WTC11 (cell line): ENCODE measurements at regions not wholly inside any gene's neighbourhood (a gene's known extent, or its start where the extent isn't known, plus 50 kb on each side); places are given as distances from the start of the nearest gene placed in this dataset.

Experiments
- ATAC-seq: fragments of 200-7000 bp; cut with Tn5 transposase; 2 replicates; pipeline ENCODE4 v1.10.0; 2021; ENCODE audit warnings: mild to moderate bottlenecking, moderate library complexity
- CTCF ChIA-PET: fragments of 300-600 bp; sonication (Branson Sonifier 250); formaldehyde crosslinking; loops from one replicate; lab custom pipeline; 2021; ENCODE audit warnings: antibody characterized with exemption; lab: Charles Lee
- POLR2A ChIA-PET: fragments of 350-600 bp; sonication (Branson Sonifier 250); formaldehyde crosslinking; loops from one replicate; lab custom pipeline; 2021; ENCODE audit warnings: antibody characterized with exemption; lab: Charles Lee
- DNase-seq: peaks from one replicate; pipeline ENCODE4 v3.0.0; 2021; ENCODE audit warnings: low spot score
- H3K27ac Mint-ChIP-seq: 2 replicates; pipeline ENCODE4 v1.8.0; 2021; ENCODE audit warnings: mixed read lengths
- H3K27me3 Mint-ChIP-seq: 2 replicates; pipeline ENCODE4 v1.8.0; 2021; ENCODE audit warnings: low read depth, mild to moderate bottlenecking, moderate library complexity, mixed read lengths
- H3K36me3 Mint-ChIP-seq: 2 replicates; pipeline ENCODE4 v1.8.0; 2021; ENCODE audit warnings: mixed read lengths
- H3K4me1 Mint-ChIP-seq: 2 replicates; pipeline ENCODE4 v1.8.0; 2022; ENCODE audit warnings: mixed read lengths
- H3K4me3 Mint-ChIP-seq: 2 replicates; pipeline ENCODE4 v1.8.0; 2021; ENCODE audit warnings: mild to moderate bottlenecking, moderate library complexity, mixed read lengths
- H3K9me3 Mint-ChIP-seq: 2 replicates; pipeline ENCODE4 v1.8.0; 2021; ENCODE audit warnings: mixed read lengths
- ATF3 ChIP-seq: sonication (generic); formaldehyde crosslinking; conservative IDR thresholded peaks from 2 replicates; pipeline ENCODE4 v1.8.1; 2022; ENCODE audit warnings: mild to moderate bottlenecking, missing genetic modification reagents
- ATF6 ChIP-seq: sonication (generic); formaldehyde crosslinking; IDR thresholded peaks from 2 replicates; pipeline ENCODE4 v1.8.1; 2023; ENCODE audit warnings: mild to moderate bottlenecking, missing genetic modification reagents
- CDX4 ChIP-seq: fragments of 250-450 bp; sonication (Bioruptor Pico); IDR thresholded peaks from 2 replicates; pipeline ENCODE4 v1.9.0; 2021; ENCODE audit warnings: moderate library complexity, mild to moderate bottlenecking, inconsistent platforms, borderline replicate concordance
- GABPB1 ChIP-seq: sonication (generic); formaldehyde crosslinking; IDR thresholded peaks from 2 replicates; pipeline ENCODE4 v1.8.1; 2023; ENCODE audit warnings: mild to moderate bottlenecking, missing genetic modification reagents
- HMGXB4 ChIP-seq: sonication (generic); formaldehyde crosslinking; IDR thresholded peaks from 2 replicates; pipeline ENCODE4 v1.8.1; 2023; ENCODE audit warnings: mild to moderate bottlenecking, moderate library complexity, missing genetic modification reagents
- NFATC4 ChIP-seq: fragments of 250-450 bp; sonication (Bioruptor Pico); IDR thresholded peaks from 2 replicates; pipeline ENCODE4 v1.9.0; 2021; ENCODE audit warnings: mild to moderate bottlenecking
- NFE2L1 ChIP-seq: sonication (generic); formaldehyde crosslinking; IDR thresholded peaks from 2 replicates; pipeline ENCODE4 v1.8.1; 2023; ENCODE audit warnings: missing genetic modification reagents
- NFYB ChIP-seq: sonication (generic); formaldehyde crosslinking; conservative IDR thresholded peaks from 2 replicates; pipeline ENCODE4 v1.8.0; 2022; ENCODE audit warnings: low read depth, missing genetic modification reagents
- RELA ChIP-seq: sonication (generic); formaldehyde crosslinking; IDR thresholded peaks from 2 replicates; pipeline ENCODE4 v1.8.1; 2022; ENCODE audit warnings: missing genetic modification reagents, mild to moderate bottlenecking, borderline replicate concordance
- SMAD4 ChIP-seq: sonication (generic); formaldehyde crosslinking; IDR thresholded peaks from 2 replicates; pipeline ENCODE4 v1.8.0; 2022; ENCODE audit warnings: mild to moderate bottlenecking, missing genetic modification reagents
- TCF7 ChIP-seq: sonication (generic); formaldehyde crosslinking; IDR thresholded peaks from 2 replicates; pipeline ENCODE4 v1.8.0; 2022; ENCODE audit warnings: mild to moderate bottlenecking, low read depth, missing genetic modification reagents, moderate library complexity
- USF1 ChIP-seq: sonication (generic); formaldehyde crosslinking; IDR thresholded peaks from 2 replicates; pipeline ENCODE4 v1.8.0; 2022; ENCODE audit warnings: mild to moderate bottlenecking, missing genetic modification reagents
- ZBTB43 ChIP-seq: sonication (generic); formaldehyde crosslinking; IDR thresholded peaks from 2 replicates; pipeline ENCODE4 v1.8.1; 2023; ENCODE audit warnings: mild to moderate bottlenecking, missing genetic modification reagents
- ZNF121 ChIP-seq: sonication (generic); formaldehyde crosslinking; IDR thresholded peaks from 2 replicates; pipeline ENCODE4 v1.8.0; 2023; ENCODE audit warnings: missing genetic modification reagents
- ZNF281 ChIP-seq: sonication (generic); formaldehyde crosslinking; IDR thresholded peaks from 2 replicates; pipeline ENCODE4 v1.8.0; 2023; ENCODE audit warnings: mild to moderate bottlenecking, missing genetic modification reagents
- ZSCAN18 ChIP-seq: fragments of 250-450 bp; sonication (Bioruptor Pico); IDR thresholded peaks from 2 replicates; pipeline ENCODE4 v2.1.2; 2022; ENCODE audit warnings: mild to moderate bottlenecking, moderate library complexity

- TF ChIP-seq HMGXB4 (CRISPR knock-in tag): no peak
Observed at GRCh38 chr15:70479056-70479455, 284.3 kb downstream of the UACA start (continued).

- Mint-ChIP-seq H3K4me1 (no peaks in the 10 kb centered on the region), H3K36me3 (no peaks in the 10 kb centered on the region), H3K4me3 (no peak overlapping the region), H3K9me3 (no peaks in the 10 kb centered on the region), H3K27me3 (no peaks in the 10 kb centered on the region), H3K27ac (no peak overlapping the region)
- no peak for TF ChIP-seq CDX4 (CRISPR knock-in tag)
- TF ChIP-seq ZSCAN18 (CRISPR knock-in tag): no peak
- no peak for TF ChIP-seq ATF3
- no peak for TF ChIP-seq NFATC4
- no peak for TF ChIP-seq SMAD4 (CRISPR knock-in tag)
- no peak for ATAC-seq
- no peak for DNase-seq
- POLR2A ChIA-PET: no interaction called here
- CTCF ChIA-PET: interaction anchor here (1.5 kb wide), 1 partner anchor 9 kb away, joined by 6 read pairs; no protein-coding TSS in a partner anchor
Observed at GRCh38 chr15:70478251-70478990, 284.9 kb downstream of the UACA start.

- DNase-seq: no peak
- Mint-ChIP-seq H3K27ac (no peak overlapping the region), H3K9me3 (no peaks in the 10 kb centered on the region), H3K4me3 (no peak overlapping the region), H3K27me3 (no peaks in the 10 kb centered on the region), H3K4me1 (no peaks in the 10 kb centered on the region), H3K36me3 (no peaks in the 10 kb centered on the region)
- no peak for TF ChIP-seq GABPB1 (CRISPR knock-in tag)
- ChIA-PET POLR2A (no interaction called here), CTCF (interaction anchor here (1.1 kb wide), 1 partner anchor 245 kb away, joined by 3 read pairs; no protein-coding TSS in a partner anchor)
- no peak for ATAC-seq
Observed at GRCh38 chr15:70477750-70478250, 285.6 kb downstream of the UACA start.

GRCh38 chr15:70476441-70476840 lies 286.9 kb downstream of the UACA start:
- H3K4me1 Mint-ChIP-seq: no peaks in the 10 kb centered on the region
- ChIA-PET POLR2A (no interaction called here), CTCF (no interaction called here)
- H3K9me3 Mint-ChIP-seq: peaks cover 3% of the 10 kb centered on the region; the same call in 1 of the 2 replicates
- no peak overlapping the region for H3K27ac Mint-ChIP-seq
- H3K27me3 Mint-ChIP-seq: no peaks in the 10 kb centered on the region
- no peak overlapping the region for H3K4me3 Mint-ChIP-seq
- DNase-seq (no peak), ATAC-seq (no peak)
- H3K36me3 Mint-ChIP-seq: no peaks in the 10 kb centered on the region
- TF ChIP-seq TCF7 (CRISPR knock-in tag) (no peak), ZSCAN18 (CRISPR knock-in tag) (no peak), ATF6 (CRISPR knock-in tag) (no peak), ZNF121 (CRISPR knock-in tag) (no peak), NFE2L1 (CRISPR knock-in tag) (no peak), USF1 (CRISPR knock-in tag) (no peak), NFYB (CRISPR knock-in tag) (no peak), ZBTB43 (CRISPR knock-in tag) (no peak), RELA (CRISPR knock-in tag) (no peak), ZNF281 (no peak)
